SK-N-SH treated with all-trans-retinoic acid at 6 μM for 48 hours (cell line): ENCODE measurements at regions not wholly inside any gene's neighbourhood (a gene's known extent, or its start where the extent isn't known, plus 50 kb on each side); places are given as distances from the start of the nearest gene placed in this dataset.

ENCODE experiments used
- PPARA ChIP-seq: fragments of 250-450 bp; sonication (Bioruptor Pico); IDR thresholded peaks from 2 replicates; pipeline ENCODE4 v1.5.0; 2020; ENCODE audit warnings: mild to moderate bottlenecking, borderline replicate concordance
- TF ChIP-seq, protein P1 (sequence below): fragments of 250-450 bp; sonication (Bioruptor Pico); IDR thresholded peaks from 2 replicates; pipeline ENCODE4 v1.5.1; 2021; ENCODE audit warnings: mild to moderate bottlenecking, moderate library complexity
- TF ChIP-seq, protein P2 (sequence below): fragments of 250-450 bp; sonication (Bioruptor Pico); IDR thresholded peaks from 2 replicates; pipeline ENCODE4 v1.8.0; 2020; ENCODE audit warnings: mild to moderate bottlenecking, moderate library complexity, borderline replicate concordance
- TF ChIP-seq, protein P3 (sequence below): fragments of 250-450 bp; sonication (Bioruptor Pico); IDR thresholded peaks from 2 replicates; pipeline ENCODE4 v1.8.0; 2021; ENCODE audit warnings: low read depth, mild to moderate bottlenecking, moderate library complexity, borderline replicate concordance

DNA sequence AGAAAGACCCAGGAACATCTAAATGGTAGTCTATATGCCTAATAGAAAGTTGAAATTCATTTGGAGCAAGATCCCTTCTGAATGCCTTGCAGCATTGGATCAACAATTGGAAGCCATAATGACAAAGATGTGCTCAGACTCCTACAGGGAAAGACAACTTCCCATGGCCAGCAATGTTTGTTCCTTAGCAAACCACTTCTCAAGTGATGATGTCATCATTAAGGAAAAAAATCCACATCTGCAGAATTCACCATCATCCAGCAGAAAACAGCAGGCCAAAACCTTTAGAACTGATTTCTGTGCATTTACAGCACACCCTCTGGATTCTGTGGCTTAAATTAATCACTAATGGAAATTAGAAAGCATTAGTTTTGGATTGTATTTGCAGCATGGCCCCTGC lies 82.4 kb upstream of the ZIC3 start:
- TF ChIP-seq, protein P1, sequence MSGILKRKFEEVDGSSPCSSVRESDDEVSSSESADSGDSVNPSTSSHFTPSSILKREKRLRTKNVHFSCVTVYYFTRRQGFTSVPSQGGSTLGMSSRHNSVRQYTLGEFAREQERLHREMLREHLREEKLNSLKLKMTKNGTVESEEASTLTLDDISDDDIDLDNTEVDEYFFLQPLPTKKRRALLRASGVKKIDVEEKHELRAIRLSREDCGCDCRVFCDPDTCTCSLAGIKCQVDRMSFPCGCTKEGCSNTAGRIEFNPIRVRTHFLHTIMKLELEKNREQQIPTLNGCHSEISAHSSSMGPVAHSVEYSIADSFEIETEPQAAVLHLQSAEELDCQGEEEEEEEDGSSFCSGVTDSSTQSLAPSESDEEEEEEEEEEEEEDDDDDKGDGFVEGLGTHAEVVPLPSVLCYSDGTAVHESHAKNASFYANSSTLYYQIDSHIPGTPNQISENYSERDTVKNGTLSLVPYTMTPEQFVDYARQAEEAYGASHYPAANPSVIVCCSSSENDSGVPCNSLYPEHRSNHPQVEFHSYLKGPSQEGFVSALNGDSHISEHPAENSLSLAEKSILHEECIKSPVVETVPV: no peak
- TF ChIP-seq, protein P2, sequence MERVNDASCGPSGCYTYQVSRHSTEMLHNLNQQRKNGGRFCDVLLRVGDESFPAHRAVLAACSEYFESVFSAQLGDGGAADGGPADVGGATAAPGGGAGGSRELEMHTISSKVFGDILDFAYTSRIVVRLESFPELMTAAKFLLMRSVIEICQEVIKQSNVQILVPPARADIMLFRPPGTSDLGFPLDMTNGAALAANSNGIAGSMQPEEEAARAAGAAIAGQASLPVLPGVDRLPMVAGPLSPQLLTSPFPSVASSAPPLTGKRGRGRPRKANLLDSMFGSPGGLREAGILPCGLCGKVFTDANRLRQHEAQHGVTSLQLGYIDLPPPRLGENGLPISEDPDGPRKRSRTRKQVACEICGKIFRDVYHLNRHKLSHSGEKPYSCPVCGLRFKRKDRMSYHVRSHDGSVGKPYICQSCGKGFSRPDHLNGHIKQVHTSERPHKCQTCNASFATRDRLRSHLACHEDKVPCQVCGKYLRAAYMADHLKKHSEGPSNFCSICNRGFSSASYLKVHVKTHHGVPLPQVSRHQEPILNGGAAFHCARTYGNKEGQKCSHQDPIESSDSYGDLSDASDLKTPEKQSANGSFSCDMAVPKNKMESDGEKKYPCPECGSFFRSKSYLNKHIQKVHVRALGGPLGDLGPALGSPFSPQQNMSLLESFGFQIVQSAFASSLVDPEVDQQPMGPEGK: no peak
- no peak for TF ChIP-seq PPARA (CRISPR knock-in tag)
- TF ChIP-seq, protein P3, sequence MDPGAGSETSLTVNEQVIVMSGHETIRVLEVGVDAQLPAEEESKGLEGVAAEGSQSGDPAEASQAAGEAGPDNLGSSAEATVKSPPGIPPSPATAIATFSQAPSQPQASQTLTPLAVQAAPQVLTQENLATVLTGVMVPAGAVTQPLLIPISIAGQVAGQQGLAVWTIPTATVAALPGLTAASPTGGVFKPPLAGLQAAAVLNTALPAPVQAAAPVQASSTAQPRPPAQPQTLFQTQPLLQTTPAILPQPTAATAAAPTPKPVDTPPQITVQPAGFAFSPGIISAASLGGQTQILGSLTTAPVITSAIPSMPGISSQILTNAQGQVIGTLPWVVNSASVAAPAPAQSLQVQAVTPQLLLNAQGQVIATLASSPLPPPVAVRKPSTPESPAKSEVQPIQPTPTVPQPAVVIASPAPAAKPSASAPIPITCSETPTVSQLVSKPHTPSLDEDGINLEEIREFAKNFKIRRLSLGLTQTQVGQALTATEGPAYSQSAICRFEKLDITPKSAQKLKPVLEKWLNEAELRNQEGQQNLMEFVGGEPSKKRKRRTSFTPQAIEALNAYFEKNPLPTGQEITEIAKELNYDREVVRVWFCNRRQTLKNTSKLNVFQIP (CRISPR knock-in tag): no peak
